WERI-Rb-1 (cell line): ENCODE measurements at regions not wholly inside any gene's neighbourhood (a gene's known extent, or its start where the extent isn't known, plus 50 kb on each side); places are given as distances from the start of the nearest gene placed in this dataset.
A peak's percentile ranks its signal among the peaks of the same experiment; 100 is the strongest.

ENCODE experiments used
- DNase-seq: peaks from one replicate; pipeline ENCODE4 v3.0.0-alpha.2; 2020
- H3K27ac ChIP-seq: fragments of 250-450 bp; sonication (Bioruptor Pico); 2 replicates; pipeline ENCODE4 v1.5.1; 2020; ENCODE audit warnings: mild to moderate bottlenecking, moderate library complexity
- H3K27me3 ChIP-seq: fragments of 250-450 bp; sonication (Bioruptor Pico); 2 replicates; pipeline ENCODE4 v1.5.1; 2021; ENCODE audit warnings: mild to moderate bottlenecking, low read depth, moderate library complexity; ENCODE audit not compliant: insufficient read depth, severe bottlenecking
- H3K36me3 ChIP-seq: fragments of 250-450 bp; sonication (Bioruptor Pico); 2 replicates; pipeline ENCODE4 v1.5.1; 2020; ENCODE audit warnings: mild to moderate bottlenecking, moderate library complexity
- H3K4me3 ChIP-seq: 2 replicates; pipeline ENCODE4 v1.5.1; 2011; ENCODE audit warnings: low read depth, mild to moderate bottlenecking, control low read depth, low read length
- H3K9me3 ChIP-seq: fragments of 250-450 bp; sonication (Bioruptor Pico); 2 replicates; pipeline ENCODE4 v1.5.1; 2021; ENCODE audit warnings: mild to moderate bottlenecking, moderate library complexity; ENCODE audit not compliant: severe bottlenecking
- CTCF ChIP-seq: IDR thresholded peaks from 2 replicates; pipeline ENCODE4 v1.5.1; 2011; ENCODE audit warnings: low read depth, mild to moderate bottlenecking, control low read depth, inconsistent platforms, low read length

DNA sequence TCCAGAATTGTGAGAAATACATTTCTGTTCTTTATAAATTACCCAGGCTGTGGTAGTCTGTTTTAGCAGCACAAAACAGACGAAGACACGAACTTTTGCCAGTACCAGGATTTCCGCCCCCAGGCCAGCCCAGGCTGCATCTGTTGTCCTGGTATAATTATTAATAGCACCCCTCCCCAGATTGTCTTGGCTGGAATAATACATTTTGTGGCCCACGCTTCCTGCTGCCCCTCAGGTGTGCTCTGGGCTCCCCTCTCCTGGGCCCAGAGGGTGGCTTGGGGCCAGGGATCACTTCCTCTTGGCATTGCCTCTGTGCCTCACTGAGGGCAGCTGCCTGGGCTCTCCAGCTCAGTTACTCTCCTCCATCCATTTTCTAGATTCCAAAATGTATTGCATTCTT, 102.1 kb upstream of the HS6ST1 start:
- no peaks in the 10 kb centered on the region for H3K36me3 ChIP-seq
- no peak for DNase-seq

GRCh38 chr2:128421286-128421685, 102.6 kb upstream of the HS6ST1 start:
- Histone ChIP-seq H3K36me3 (no peaks in the 10 kb centered on the region), H3K9me3 (peaks cover 9% of the 10 kb centered on the region), H3K27ac (no peak overlapping the region), H3K4me3 (no peak overlapping the region), H3K27me3 (no peaks in the 10 kb centered on the region)
- no peak for TF ChIP-seq CTCF
- DNase-seq = no peak

More for the DNA sequence above, 102.1 kb upstream of the HS6ST1 start:
- peaks cover 9% of the 10 kb centered on the region for H3K9me3 ChIP-seq
- no peaks in the 10 kb centered on the region for H3K27me3 ChIP-seq
- no peak overlapping the region for H3K4me3 ChIP-seq
- H3K27ac ChIP-seq = no peak overlapping the region
- TF ChIP-seq CTCF = no peak

DNA sequence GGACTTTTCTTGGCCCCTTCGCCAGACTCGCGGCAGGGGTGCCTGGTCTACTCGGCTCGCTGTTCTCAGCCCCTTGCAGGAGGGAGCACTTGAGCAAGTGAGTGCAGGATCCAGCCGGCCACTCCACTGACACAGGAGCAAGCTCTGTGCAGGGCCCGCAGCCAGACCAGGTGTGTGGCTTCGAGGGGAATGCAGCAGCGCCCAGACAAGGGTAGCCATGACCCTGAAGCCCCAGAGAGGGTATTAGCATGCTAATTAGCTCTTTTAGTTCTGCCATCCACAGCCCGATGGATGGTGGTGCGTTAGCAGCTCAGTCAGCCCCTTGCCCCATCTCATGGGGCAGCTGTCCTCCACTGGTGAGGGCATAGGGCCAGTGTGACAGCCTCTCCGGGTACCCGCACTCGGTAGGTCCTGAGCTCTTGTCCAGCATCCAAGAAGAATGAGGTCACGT, 103.2 kb upstream of the HS6ST1 start:
- Histone ChIP-seq H3K9me3 (peaks cover 9% of the 10 kb centered on the region), H3K27me3 (no peaks in the 10 kb centered on the region), H3K27ac (no peak overlapping the region), H3K36me3 (no peaks in the 10 kb centered on the region), H3K4me3 (no peak overlapping the region)
- DNase-seq = no peak
- TF ChIP-seq CTCF = no peak

- DNase-seq = no peak
- H3K27me3 ChIP-seq = no peaks in the 10 kb centered on the region
- no peak overlapping the region for H3K27ac ChIP-seq
- H3K36me3 ChIP-seq = no peaks in the 10 kb centered on the region
- TF ChIP-seq CTCF = no peak
- no peak overlapping the region for H3K4me3 ChIP-seq
- peaks cover 9% of the 10 kb centered on the region for H3K9me3 ChIP-seq
These were observed 103.9 kb upstream of the HS6ST1 start for GRCh38 chr2:128422571-128422970.

DNA sequence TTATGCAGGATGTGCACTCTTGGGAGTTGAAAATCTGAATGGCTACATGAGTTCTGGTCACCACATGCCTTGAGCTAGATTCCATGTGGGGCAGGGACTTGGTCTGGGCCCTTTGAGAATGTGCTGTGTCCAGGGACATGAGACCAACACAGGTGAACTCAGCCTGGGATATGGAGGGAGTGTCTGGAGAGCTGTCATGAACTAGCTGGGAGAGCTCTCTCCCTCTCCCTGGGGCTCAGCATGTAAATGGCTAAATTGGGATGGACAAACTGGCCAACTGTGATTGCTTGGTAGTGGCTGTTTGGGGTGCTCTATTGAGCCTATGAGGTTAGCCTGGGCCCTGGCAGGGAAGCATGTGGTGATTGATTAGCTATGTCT, 105.1 kb upstream of the HS6ST1 start:
- no peak overlapping the region for H3K27ac ChIP-seq
- no peak for TF ChIP-seq CTCF
- no peak for DNase-seq

DNA sequence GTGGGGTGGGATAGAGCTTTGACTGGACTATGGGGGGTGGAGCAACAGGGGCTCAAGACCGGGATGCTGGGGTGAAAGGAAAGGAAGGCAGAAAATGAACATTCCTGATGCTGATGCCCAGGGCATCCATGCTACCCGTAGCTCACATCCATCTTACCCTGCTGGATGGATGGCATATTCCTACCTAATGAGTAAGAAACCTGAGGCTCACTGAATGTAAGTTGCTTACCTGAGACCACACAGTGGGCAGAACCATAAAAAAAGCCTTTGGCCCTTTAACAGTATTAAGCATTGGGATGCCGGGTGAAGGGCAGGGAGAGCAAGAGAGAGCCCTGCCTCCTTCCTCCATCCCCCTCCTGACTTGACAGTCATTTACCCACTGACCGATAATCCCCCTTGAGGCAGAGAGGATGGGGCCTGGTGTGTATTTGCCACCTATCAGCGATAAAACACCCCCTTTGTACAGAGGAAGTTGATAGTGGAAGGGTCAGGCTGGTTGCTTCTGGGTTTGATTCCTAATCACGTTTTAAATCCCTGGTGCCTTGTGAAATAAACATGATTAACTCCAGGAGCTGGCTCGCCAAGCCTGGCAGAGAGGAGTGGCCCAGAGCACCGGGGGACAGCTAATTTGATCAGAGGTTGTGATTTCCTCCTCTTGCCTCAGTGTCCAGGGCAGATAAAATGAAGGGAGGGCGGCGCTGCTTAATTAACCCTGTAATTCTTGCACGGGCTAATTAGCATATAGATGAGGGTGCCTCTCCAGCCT, 105.9 kb upstream of the HS6ST1 start:
- peak; percentile 32 for DNase-seq

More for the DNA sequence above, 105.1 kb upstream of the HS6ST1 start:
- Histone ChIP-seq H3K36me3 (no peaks in the 10 kb centered on the region), H3K9me3 (peaks cover 9% of the 10 kb centered on the region), H3K27me3 (no peaks in the 10 kb centered on the region), H3K4me3 (no peak overlapping the region)

More for the DNA sequence above, 105.9 kb upstream of the HS6ST1 start:
- Histone ChIP-seq H3K27me3 (no peaks in the 10 kb centered on the region), H3K36me3 (no peaks in the 10 kb centered on the region), H3K9me3 (peaks cover 11% of the 10 kb centered on the region), H3K4me3 (no peak overlapping the region), H3K27ac (no peak overlapping the region)
- TF ChIP-seq CTCF = no peak
